ENCODE measurements at regions not wholly inside any gene's neighbourhood (a gene's known extent, or its start where the extent isn't known, plus 50 kb on each side); places are given as distances from the start of the nearest gene placed in this dataset.

GRCh38 chr3:145124900-145125678, 1035.9 kb downstream of the PLOD2 start:
- no peak for TF ChIP-seq CTCF (conservative IDR thresholded peaks at IDR 0.05 in 1 of 2, IDR thresholded peaks at IDR 0.05 in 1 of 2; ENCODE audit: extremely low read depth in 1 of 2, insufficient read depth in 1 of 2, low read depth in 1 of 2, low read length in 2 of 2)
- TF ChIP-seq EZH2 (IDR thresholded peaks at IDR 0.05; ENCODE audit: borderline replicate concordance, low read length) = no peak
